HG02798 (cell line): ENCODE measurements at regions not wholly inside any gene's neighbourhood (a gene's known extent, or its start where the extent isn't known, plus 50 kb on each side); places are given as distances from the start of the nearest gene placed in this dataset.
"Not testable (repeated sequence)": the region's sequence is repeated elsewhere in the genome, so short reads cannot be mapped to it uniquely, and the experiment has no call there.

Experiments used
- ATAC-seq: cut with Tn5 transposase; IDR thresholded peaks from one replicate; pipeline ENCODE4 v1.9.1; 2021; ENCODE audit warnings: mild to moderate bottlenecking; ENCODE audit not compliant: unreplicated experiment, poor library complexity

- ATAC-seq, result no peak
Measured at GRCh38 chr5:68818870-68819269, 274.9 kb upstream of the SLC30A5 start.

GRCh38 chr5:68821056-68821455, 272.8 kb upstream of the SLC30A5 start:
- ATAC-seq, result no peak

GRCh38 chr5:68822796-68823195, 271.0 kb upstream of the SLC30A5 start:
- no peak for ATAC-seq

- ATAC-seq, result no peak
Measured at GRCh38 chr5:68823301-68823700, 270.5 kb upstream of the SLC30A5 start.

DNA sequence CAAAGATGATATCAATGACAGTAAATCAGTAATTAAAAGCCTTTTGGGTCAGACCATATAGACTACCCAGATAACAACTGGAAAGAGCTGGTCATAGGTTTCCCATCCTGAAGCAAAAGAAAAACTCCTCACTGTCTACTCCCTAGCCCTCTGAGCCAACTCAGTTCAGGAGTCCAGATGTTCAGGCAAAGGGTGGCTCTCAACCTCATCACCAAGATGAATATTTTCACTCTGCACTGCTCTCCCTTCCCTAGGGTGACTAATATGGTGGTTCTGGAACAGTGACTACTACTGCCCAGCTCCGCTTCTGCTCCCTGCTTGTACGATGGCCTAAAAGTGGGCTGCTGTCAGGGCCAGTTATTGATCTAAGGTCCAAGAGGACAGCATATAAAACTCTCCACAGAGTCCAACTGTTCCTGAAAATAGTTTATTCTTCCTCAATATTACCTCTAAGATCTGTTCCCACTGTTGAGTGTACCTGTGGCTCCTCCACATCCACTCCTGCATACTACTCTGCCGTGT, 263.4 kb upstream of the SLC30A5 start:
- ATAC-seq, result no peak

DNA sequence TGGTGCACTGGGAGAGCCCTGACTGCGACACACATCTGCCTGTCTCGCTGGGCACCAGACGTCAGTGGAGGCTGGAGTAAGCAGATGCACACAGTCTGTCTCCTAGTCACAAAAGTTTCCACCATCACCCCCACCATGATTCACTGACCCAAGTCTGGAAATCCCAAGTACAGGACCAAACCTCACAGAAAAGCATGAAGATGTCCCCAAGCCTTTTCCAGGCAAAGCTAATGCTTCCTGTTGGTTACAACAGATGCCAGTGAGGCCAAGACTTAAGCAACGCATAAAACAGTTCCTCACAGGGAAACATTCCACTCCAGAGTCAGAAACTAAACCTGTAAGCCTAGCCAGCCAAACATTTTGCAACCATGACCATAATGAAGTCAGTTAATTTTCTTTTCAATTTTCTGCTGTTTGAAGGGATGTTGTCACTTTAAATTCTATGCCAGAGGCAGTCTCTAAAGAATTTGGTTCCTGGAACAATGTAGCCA, 259.3 kb upstream of the SLC30A5 start:
- no peak for ATAC-seq

DNA sequence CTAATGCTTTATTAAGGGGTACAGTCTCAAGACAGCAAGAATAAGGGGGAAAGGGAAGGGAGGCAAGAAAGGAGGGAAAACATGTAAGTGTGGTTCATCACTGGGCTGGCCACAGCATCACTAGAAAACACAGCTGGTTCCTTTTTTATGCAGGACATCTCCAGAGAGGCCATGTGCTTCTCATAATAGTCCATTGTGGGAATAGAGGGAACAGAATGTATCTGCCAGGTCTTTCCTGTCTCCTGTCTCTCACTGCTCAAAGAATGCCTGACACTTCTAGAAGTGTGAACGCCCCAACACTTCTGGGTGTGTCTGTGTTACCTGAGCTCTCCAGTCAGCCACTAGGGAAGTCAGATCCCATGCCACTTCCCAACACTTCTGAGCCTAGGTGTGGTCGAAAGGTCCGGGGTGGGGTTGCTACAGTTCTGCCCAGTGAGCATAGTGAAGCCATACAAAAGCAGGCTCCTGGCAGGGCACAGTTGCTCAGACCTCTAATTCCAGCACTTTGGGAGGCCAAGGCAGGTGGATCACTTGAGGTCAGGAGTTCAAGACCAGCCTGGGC, 255.6 kb upstream of the SLC30A5 start:
- ATAC-seq, result no peak

DNA sequence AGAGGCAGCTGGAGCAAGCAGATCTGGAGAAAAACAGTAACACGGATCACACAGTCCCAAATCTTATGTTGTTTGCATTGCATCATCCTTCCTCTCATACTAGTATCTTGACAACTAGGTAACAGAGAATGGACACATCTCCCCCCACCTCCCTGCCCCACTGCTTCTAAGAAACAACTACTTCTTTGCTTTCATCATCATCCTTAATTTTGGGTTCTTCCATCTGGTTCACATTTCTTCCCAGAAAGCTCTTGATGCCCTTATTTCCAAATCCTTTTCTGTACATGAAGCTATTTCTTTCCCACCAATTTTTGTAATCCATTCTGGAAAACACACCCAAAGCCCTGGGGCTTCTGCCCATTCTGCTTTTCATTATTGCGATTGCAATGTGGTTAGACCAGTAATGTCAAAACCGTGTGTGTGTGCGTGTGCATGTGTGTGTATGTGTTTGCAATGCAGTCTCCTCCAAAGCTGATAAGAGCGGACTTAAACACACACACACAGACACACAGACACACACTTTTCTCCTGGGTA, 254.7 kb upstream of the SLC30A5 start:
- ATAC-seq, result no peak

DNA sequence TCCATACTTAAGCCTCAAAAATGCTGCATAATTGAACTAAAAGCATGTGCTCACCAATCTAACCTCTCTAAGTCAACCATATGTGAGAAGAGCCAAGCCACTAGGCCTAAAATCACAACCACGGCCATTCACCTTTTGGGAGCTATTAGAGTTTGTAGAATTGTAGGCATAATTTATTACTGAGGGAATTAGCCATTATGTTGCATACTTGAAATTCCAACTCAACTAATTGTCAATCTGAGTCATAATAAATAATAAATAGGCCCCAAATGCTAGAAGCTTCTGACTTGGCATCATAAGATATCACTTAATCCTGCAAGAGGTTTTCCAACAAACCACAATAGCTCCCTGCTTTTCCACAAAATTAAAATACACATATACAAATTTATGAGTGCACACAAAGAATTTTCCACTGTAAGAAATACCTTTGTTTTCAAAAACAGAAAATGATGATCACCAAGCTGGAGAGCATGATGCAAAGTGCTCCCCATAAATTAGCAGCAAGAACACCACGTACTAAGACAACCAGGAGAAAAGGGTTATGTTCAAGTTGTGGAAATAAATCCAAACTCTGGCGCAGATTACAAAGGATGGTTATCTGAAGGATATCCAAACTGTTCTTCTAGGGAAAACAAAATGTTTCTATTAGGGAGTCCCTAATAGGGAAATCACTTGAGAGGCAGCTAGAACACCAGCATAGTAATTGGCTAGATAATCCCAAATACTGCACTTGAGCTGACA, 250.0 kb upstream of the SLC30A5 start:
- no peak for ATAC-seq

GRCh38 chr5:68845131-68845530, 248.7 kb upstream of the SLC30A5 start:
- ATAC-seq, result no peak

DNA sequence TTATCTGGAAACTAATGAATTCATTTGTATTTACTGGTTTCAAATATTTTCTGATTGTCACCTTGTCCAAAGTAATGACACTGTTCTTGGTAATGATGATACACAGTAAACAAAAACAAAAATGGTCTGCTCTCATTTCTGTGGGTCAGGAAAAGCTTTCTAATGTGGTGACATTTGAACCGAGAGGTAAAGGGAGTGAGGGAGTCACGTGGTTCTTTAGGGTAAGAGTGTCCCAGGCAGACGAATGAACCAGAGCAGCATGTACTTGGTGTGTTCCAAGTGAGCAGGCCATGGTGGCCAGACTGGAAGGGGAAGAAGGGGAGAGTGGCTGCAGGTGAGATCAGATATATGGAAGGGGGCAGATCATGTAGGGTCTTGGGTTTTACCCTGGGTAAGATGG, 247.0 kb upstream of the SLC30A5 start:
- no peak for ATAC-seq

GRCh38 chr5:68848091-68848490, 245.7 kb upstream of the SLC30A5 start:
- ATAC-seq, result no peak

- no peak for ATAC-seq
Measured at GRCh38 chr5:68849103-68849502, 244.7 kb upstream of the SLC30A5 start.

GRCh38 chr5:68849906-68850305, 243.9 kb upstream of the SLC30A5 start:
- no peak for ATAC-seq

- no peak for ATAC-seq
Measured at GRCh38 chr5:68861099-68861498, 232.7 kb upstream of the SLC30A5 start.

- no peak for ATAC-seq
Measured at GRCh38 chr5:68862560-68862959, 231.3 kb upstream of the SLC30A5 start.

GRCh38 chr5:68865192-68865591, 228.6 kb upstream of the SLC30A5 start:
- not testable (repeated sequence) for ATAC-seq

DNA sequence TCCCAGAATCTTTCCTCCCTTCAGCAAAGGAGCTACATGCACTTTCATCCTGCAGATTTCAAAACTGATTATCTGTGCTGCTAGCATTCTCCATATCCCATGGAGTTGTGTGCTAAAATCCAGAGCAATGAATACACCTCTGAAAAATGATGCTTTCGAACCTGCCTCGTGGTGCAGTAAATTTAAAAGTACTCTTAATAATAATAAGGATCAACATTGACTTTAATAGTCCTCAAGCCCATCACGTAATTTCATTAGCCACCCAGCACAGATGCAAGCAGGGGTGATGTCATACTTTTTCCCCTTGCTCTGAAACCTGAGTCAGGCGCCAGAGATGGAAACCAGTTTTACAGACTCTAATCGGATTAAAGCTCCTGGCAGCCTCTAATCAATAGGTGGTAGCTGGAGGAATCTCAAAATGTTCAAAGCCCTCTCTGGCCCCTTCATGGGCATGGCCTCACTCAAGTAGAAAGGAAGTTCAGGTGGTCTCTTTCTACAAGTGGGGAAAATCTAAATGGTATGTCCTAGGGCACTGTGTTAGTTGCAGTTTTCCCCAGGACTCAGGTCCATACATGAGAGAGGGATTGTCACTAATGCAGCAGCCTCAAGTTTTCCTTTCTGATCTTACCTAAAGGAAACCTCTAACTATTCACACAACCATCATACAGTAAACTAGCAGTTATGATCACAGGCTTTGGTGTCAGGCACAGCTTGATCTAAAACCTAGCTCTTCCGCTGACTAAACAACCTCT, 221.6 kb upstream of the SLC30A5 start:
- ATAC-seq, result no peak

DNA sequence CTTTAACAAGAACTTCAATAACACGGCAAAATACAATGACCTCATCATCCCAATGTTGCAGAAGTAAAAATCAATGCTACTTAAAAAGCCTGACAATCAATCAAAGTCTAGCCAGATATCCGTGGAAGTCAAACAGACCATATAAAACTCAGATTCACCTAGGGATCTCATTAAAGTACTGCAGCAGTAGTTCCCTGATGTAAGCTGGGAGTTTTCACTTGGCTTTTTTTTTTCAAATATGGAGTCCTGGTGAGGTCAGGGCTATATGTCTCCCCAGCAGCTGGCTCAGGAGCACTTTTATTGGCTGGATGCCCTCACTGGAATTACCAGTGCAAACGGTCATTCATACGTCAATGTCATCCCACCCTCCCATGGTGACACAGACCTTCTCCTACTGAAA, 220.6 kb upstream of the SLC30A5 start:
- ATAC-seq, result no peak

DNA sequence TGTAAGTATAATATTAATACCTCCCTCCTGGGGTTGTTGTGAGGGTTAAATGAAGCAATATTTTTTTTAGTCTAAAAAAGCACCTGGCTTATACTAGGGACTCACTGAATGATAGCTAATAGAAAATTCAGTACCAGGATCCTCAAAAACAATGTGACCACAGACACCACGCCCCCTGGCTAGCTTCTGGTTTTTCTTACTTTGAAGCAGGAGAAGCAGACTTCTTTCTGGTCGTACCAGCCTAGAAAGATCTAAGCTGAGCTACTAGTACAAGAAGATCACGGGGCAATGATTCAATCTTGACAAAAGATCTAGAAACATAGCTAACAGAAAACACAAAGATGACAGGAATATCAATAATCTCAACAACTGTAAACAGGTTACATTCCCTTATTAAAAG, 218.5 kb upstream of the SLC30A5 start:
- ATAC-seq, result no peak

GRCh38 chr5:68883436-68883835, 210.4 kb upstream of the SLC30A5 start:
- no peak for ATAC-seq
